BJ (cell line): ENCODE measurements at regions not wholly inside any gene's neighbourhood (a gene's known extent, or its start where the extent isn't known, plus 50 kb on each side); places are given as distances from the start of the nearest gene placed in this dataset.
"Not testable (repeated sequence)": the region's sequence is repeated elsewhere in the genome, so short reads cannot be mapped to it uniquely, and the experiment has no call there.

Experiments
- CTCF ChIA-PET: fragments of 350-600 bp; formaldehyde crosslinking; extraction: SDS; loops from one replicate; lab custom pipeline; 2021; ENCODE audit warnings: antibody characterized with exemption, inconsistent platforms; lab: Yijun Ruan, JAX
- POLR2A ChIA-PET: fragments of 300-600 bp; sonication (Branson Sonifier 250); formaldehyde crosslinking; extraction: SDS; loops from one replicate; lab custom pipeline; 2021; ENCODE audit warnings: antibody characterized with exemption; lab: Charles Lee
- DNase-seq: peaks from one replicate; pipeline ENCODE4 v3.0.0-alpha.2; 2011; ENCODE audit warnings: low read depth
- H3K27me3 ChIP-seq: 2 replicates; pipeline ENCODE4 v1.6.0; 2011; ENCODE audit warnings: low read length; ENCODE audit not compliant: control insufficient read depth, insufficient read depth
- H3K36me3 ChIP-seq: 2 replicates; pipeline ENCODE4 v1.5.1; 2011; ENCODE audit warnings: low read length; ENCODE audit not compliant: control insufficient read depth, insufficient read depth
- H3K4me3 ChIP-seq: 2 replicates; pipeline ENCODE4 v1.5.1; 2011; ENCODE audit warnings: low read depth, mild to moderate bottlenecking, control low read depth, low read length
- CTCF ChIP-seq: IDR thresholded peaks from 2 replicates; pipeline ENCODE4 v1.5.1; 2011; ENCODE audit warnings: low read depth, mild to moderate bottlenecking, control low read depth, inconsistent platforms, low read length, moderate library complexity; ENCODE audit not compliant: insufficient read depth

GRCh38 chr12:91741932-91742331 lies 403.7 kb downstream of the BTG1 start:
- Histone ChIP-seq H3K4me3 (no peak overlapping the region), H3K27me3 (no peaks in the 10 kb centered on the region), H3K36me3 (no peaks in the 10 kb centered on the region)
- DNase-seq, result no peak
- TF ChIP-seq CTCF, result no peak
- ChIA-PET POLR2A (no interaction called here), CTCF (no interaction called here)

GRCh38 chr12:91733846-91734245 lies 411.8 kb downstream of the BTG1 start:
- POLR2A ChIA-PET, CTCF ChIA-PET, H3K36me3 ChIP-seq, H3K27me3 ChIP-seq, H3K4me3 ChIP-seq: not testable (repeated sequence)
- DNase-seq, result peak; percentile 67

- CTCF ChIA-PET, result no interaction called here
- no peak for TF ChIP-seq CTCF
- POLR2A ChIA-PET, result interaction anchor here (0.5 kb wide), 1 partner anchor 80 kb away, joined by 6 read pairs; no protein-coding TSS in a partner anchor
- Histone ChIP-seq H3K4me3 (no peak overlapping the region), H3K27me3 (no peaks in the 10 kb centered on the region), H3K36me3 (no peaks in the 10 kb centered on the region)
- DNase-seq, result no peak
These were observed 413.6 kb downstream of the BTG1 start for GRCh38 chr12:91732086-91732485.

- ChIA-PET POLR2A (no interaction called here), CTCF (interaction anchor here (1.0 kb wide), 2 partner anchors 11 to 347 kb away, joined by 3 to 4 read pairs; no protein-coding TSS in a partner anchor)
- Histone ChIP-seq H3K4me3 (no peak overlapping the region), H3K36me3 (no peaks in the 10 kb centered on the region), H3K27me3 (no peaks in the 10 kb centered on the region)
- TF ChIP-seq CTCF, result no peak
- DNase-seq, result no peak
These were observed 416.1 kb downstream of the BTG1 start for GRCh38 chr12:91729543-91729942.

- Histone ChIP-seq H3K27me3 (no peaks in the 10 kb centered on the region), H3K36me3 (no peaks in the 10 kb centered on the region), H3K4me3 (no peak overlapping the region)
- ChIA-PET POLR2A (no interaction called here), CTCF (no interaction called here)
- DNase-seq, result no peak
- no peak for TF ChIP-seq CTCF
These were observed 422.5 kb downstream of the BTG1 start for GRCh38 chr12:91723191-91723590.

GRCh38 chr12:91722072-91722471 lies 423.6 kb downstream of the BTG1 start:
- Histone ChIP-seq H3K36me3 (no peaks in the 10 kb centered on the region), H3K27me3 (no peaks in the 10 kb centered on the region), H3K4me3 (no peak overlapping the region)
- ChIA-PET POLR2A (no interaction called here), CTCF (no interaction called here)
- no peak for TF ChIP-seq CTCF
- DNase-seq, result no peak
